GM23338 (cell line): ENCODE measurements at regions not wholly inside any gene's neighbourhood (a gene's known extent, or its start where the extent isn't known, plus 50 kb on each side); places are given as distances from the start of the nearest gene placed in this dataset.

Source experiments
- ATAC-seq: fragments of 200-7000 bp; cut with Tn5 transposase; 3 replicates; pipeline ENCODE4 v1.9.1; 2020
- DNase-seq: peaks from one replicate; pipeline ENCODE4 v3.0.0-alpha.2; 2015; ENCODE audit warnings: low spot score
- H2AFZ ChIP-seq: fragments of 200-600 bp; sonication (generic); 2 replicates; pipeline ENCODE4 v1.8.0; 2016; ENCODE audit warnings: antibody characterized with exemption, mild to moderate bottlenecking, moderate library complexity
- H3F3A ChIP-seq: fragments of 200-600 bp; sonication (generic); replicated peaks from 2 replicates; pipeline ENCODE4 v1.8.0; 2017; ENCODE audit warnings: antibody characterized with exemption, mixed run types, low read depth
- H3K27ac ChIP-seq: fragments of 200-600 bp; sonication (generic); 2 replicates; pipeline ENCODE4 v1.6.1; 2016; ENCODE audit warnings: low read depth
- H3K27me3 ChIP-seq: fragments of 200-600 bp; sonication (generic); 2 replicates; pipeline ENCODE4 v1.8.0; 2016; ENCODE audit warnings: mild to moderate bottlenecking, mixed run types, moderate library complexity; ENCODE audit not compliant: insufficient read depth
- H3K36me3 ChIP-seq: fragments of 200-600 bp; sonication (generic); 2 replicates; pipeline ENCODE4 v1.8.0; 2016; ENCODE audit warnings: mild to moderate bottlenecking; ENCODE audit not compliant: insufficient read depth
- H3K4me1 ChIP-seq: fragments of 200-600 bp; sonication (generic); 2 replicates; pipeline ENCODE4 v1.8.0; 2016; ENCODE audit warnings: mild to moderate bottlenecking, moderate library complexity; ENCODE audit not compliant: insufficient read depth
- H3K4me2 ChIP-seq: fragments of 200-600 bp; sonication (generic); 2 replicates; pipeline ENCODE4 v1.7.1; 2017; ENCODE audit warnings: mixed run types
- H3K4me3 ChIP-seq: fragments of 200-600 bp; sonication (generic); 2 replicates; pipeline ENCODE4 v1.6.1; 2016; ENCODE audit warnings: mixed run types
- H3K79me2 ChIP-seq: fragments of 200-600 bp; sonication (generic); replicated peaks from 2 replicates; pipeline ENCODE4 v1.8.0; 2017; ENCODE audit warnings: mild to moderate bottlenecking; ENCODE audit not compliant: insufficient read depth
- H3K9me2 ChIP-seq: fragments of 200-600 bp; sonication (generic); 2 replicates; pipeline ENCODE4 v1.8.0; 2017; ENCODE audit not compliant: insufficient read depth
- H4K20me1 ChIP-seq: fragments of 200-600 bp; sonication (generic); replicated peaks from 2 replicates; pipeline ENCODE4 v1.8.0; 2017; ENCODE audit warnings: mild to moderate bottlenecking; ENCODE audit not compliant: insufficient read depth
- H3K27ac Mint-ChIP-seq: 2 replicates; pipeline ENCODE4 v1.8.0; 2020; ENCODE audit warnings: inconsistent platforms, mild to moderate bottlenecking, moderate library complexity, mixed read lengths
- H3K27me3 Mint-ChIP-seq: 3 replicates; pipeline ENCODE4 v1.8.0; 2022; ENCODE audit warnings: low read depth, mild to moderate bottlenecking, moderate library complexity, mixed read lengths, inconsistent platforms; ENCODE audit not compliant: insufficient read depth, poor library complexity
- H3K36me3 Mint-ChIP-seq: 3 replicates; pipeline ENCODE4 v1.8.0; 2021; ENCODE audit warnings: low read depth, mild to moderate bottlenecking, inconsistent platforms, moderate library complexity, mixed read lengths
- H3K4me1 Mint-ChIP-seq: 3 replicates; pipeline ENCODE4 v1.8.0; 2020; ENCODE audit warnings: mild to moderate bottlenecking, inconsistent platforms, mixed read lengths
- H3K4me3 Mint-ChIP-seq: 3 replicates; pipeline ENCODE4 v1.8.0; 2021; ENCODE audit warnings: moderate library complexity, mild to moderate bottlenecking, inconsistent platforms, mixed read lengths
- H3K9me3 Mint-ChIP-seq: 3 replicates; pipeline ENCODE4 v1.8.0; 2020; ENCODE audit warnings: moderate library complexity, mild to moderate bottlenecking, inconsistent platforms, mixed read lengths
- CREB1 ChIP-seq: fragments of 250-450 bp; sonication (Bioruptor Pico); IDR thresholded peaks from 2 replicates; pipeline ENCODE4 v1.5.0; 2020; ENCODE audit warnings: low read depth, mild to moderate bottlenecking, moderate library complexity
- CTCF ChIP-seq, 2 experiments: fragments of 200-600 bp in 1 of 2; sonication (generic) in 1 of 2; conservative IDR thresholded peaks; 2 replicates each; pipeline versions ENCODE4 v1.5.1 to v1.6.1; 2016 to 2017; ENCODE audit warnings: antibody characterized with exemption in 2 of 2, low read depth in 2 of 2, mild to moderate bottlenecking in 2 of 2, moderate library complexity in 1 of 2
- ETS1 ChIP-seq: IDR thresholded peaks from 2 replicates; pipeline ENCODE4 v1.6.1; 2016; ENCODE audit warnings: antibody characterized with exemption
- EZH2 ChIP-seq: fragments of 200-600 bp; sonication (generic); IDR thresholded peaks from one replicate; pipeline ENCODE4 v1.8.0; 2017; ENCODE audit warnings: antibody characterized with exemption, mild to moderate bottlenecking, low read depth; ENCODE audit not compliant: unreplicated experiment
- EZH2phosphoT487 ChIP-seq: fragments of 200-600 bp; sonication (generic); IDR thresholded peaks from one replicate; pipeline ENCODE4 v1.8.1; 2018; ENCODE audit warnings: antibody characterized with exemption; ENCODE audit not compliant: unreplicated experiment
- JUNB ChIP-seq: IDR thresholded peaks from one replicate; pipeline ENCODE4 v1.6.1; 2016; ENCODE audit warnings: antibody characterized with exemption; ENCODE audit not compliant: unreplicated experiment
- NANOG ChIP-seq: IDR thresholded peaks from 2 replicates; pipeline ENCODE4 v1.6.1; 2016; ENCODE audit warnings: antibody characterized with exemption, borderline replicate concordance
- POLR2AphosphoS5 ChIP-seq: IDR thresholded peaks from 2 replicates; pipeline ENCODE4 v1.6.1; 2016; ENCODE audit warnings: antibody characterized with exemption, low read depth
- REST ChIP-seq: IDR thresholded peaks from one replicate; pipeline ENCODE4 v1.6.1; 2018; ENCODE audit warnings: antibody characterized with exemption; ENCODE audit not compliant: unreplicated experiment
- STAT1 ChIP-seq: IDR thresholded peaks from one replicate; pipeline ENCODE4 v1.6.1; 2016; ENCODE audit warnings: antibody characterized with exemption; ENCODE audit not compliant: unreplicated experiment
- ZNF114 ChIP-seq: fragments of 250-450 bp; sonication (Bioruptor Pico); IDR thresholded peaks from 2 replicates; pipeline ENCODE4 v1.5.0; 2020; ENCODE audit warnings: mild to moderate bottlenecking, moderate library complexity
- ZNF331 ChIP-seq: fragments of 250-450 bp; sonication (Bioruptor Pico); IDR thresholded peaks from 2 replicates; pipeline ENCODE4 v1.5.0; 2020; ENCODE audit warnings: low read depth, mild to moderate bottlenecking, moderate library complexity
- ZNF462 ChIP-seq: fragments of 250-450 bp; sonication (Bioruptor Pico); IDR thresholded peaks from 2 replicates; pipeline ENCODE4 v1.5.0; 2020; ENCODE audit warnings: mild to moderate bottlenecking, moderate library complexity

GRCh38 chr3:154003649-154004048 is 117.5 kb upstream of the ARHGEF26 start:
- Histone ChIP-seq H3K4me1 (0 out of 2 replicates have a peak, but pooled peaks cover 5% of the 10 kb centered on the region), H3K27me3 (no peaks in the 10 kb centered on the region), H3K36me3 (no peaks in the 10 kb centered on the region), H3K27ac (no peak overlapping the region), H3F3A (no peaks in the 10 kb centered on the region), H3K4me3 (no peak overlapping the region), H3K4me2 (no peak overlapping the region), H3K9me2 (no peaks in the 10 kb centered on the region), H4K20me1 (no peaks in the 10 kb centered on the region), H3K79me2 (no peaks in the 10 kb centered on the region), H2AFZ (no peak overlapping the region)
- DNase-seq (peak; percentile 26), ATAC-seq (peak; percentile 63)
- H3K36me3 Mint-ChIP-seq = no peaks in the 10 kb centered on the region
- H3K27ac Mint-ChIP-seq = peak overlapping the region; percentile 49
- H3K27me3 Mint-ChIP-seq = no peaks in the 10 kb centered on the region
- peaks cover 7% of the 10 kb centered on the region; the same call in 1 of the 3 replicates for H3K9me3 Mint-ChIP-seq
- H3K4me3 Mint-ChIP-seq = no peak overlapping the region
- H3K4me1 Mint-ChIP-seq = peaks cover 8% of the 10 kb centered on the region; the same call in 2 of the 3 replicates
- TF ChIP-seq CREB1 (CRISPR knock-in tag) (no peak), NANOG (no peak), STAT1 (no peak), POLR2AphosphoS5 (no peak), EZH2 (no peak), ETS1 (no peak), ZNF331 (no peak), ZNF462 (CRISPR knock-in tag) (no peak), JUNB (no peak), CTCF (conservative IDR thresholded peaks at IDR 0.05; ENCODE audit: low read depth in 2 of 2) (no peak), EZH2phosphoT487 (no peak), ZNF114 (CRISPR knock-in tag) (no peak), REST (no peak)
